ENCODE measurements at regions not wholly inside any gene's neighbourhood (a gene's known extent, or its start where the extent isn't known, plus 50 kb on each side); places are given as distances from the start of the nearest gene placed in this dataset.
"Not testable (repeated sequence)": the region's sequence is repeated elsewhere in the genome, so short reads cannot be mapped to it uniquely, and the experiment has no call there.

- H3K9me3 Mint-ChIP-seq: peaks cover 47% of the 10 kb centered on the region
- TF ChIP-seq CTCF (IDR thresholded peaks at IDR 0.05): no peak
- H3K27ac Mint-ChIP-seq: no peak overlapping the region
- no peak for DNase-seq
- H3K4me1 Mint-ChIP-seq (ENCODE audit: low read depth): no peaks in the 10 kb centered on the region
- no peaks in the 10 kb centered on the region for H3K27me3 Mint-ChIP-seq (ENCODE audit: insufficient read depth)
- H3K4me3 Mint-ChIP-seq: no peak overlapping the region
- H3K36me3 Mint-ChIP-seq (ENCODE audit: low read depth): no peaks in the 10 kb centered on the region; the same call in 1 of the 2 replicates
Observed at GRCh38 chr3:145448436-145448835, 712.5 kb downstream of the PLOD2 start.

GRCh38 chr3:145450018-145450682 lies 710.8 kb downstream of the PLOD2 start:
- no peak overlapping the region for H3K27ac Mint-ChIP-seq
- peaks cover 45% of the 10 kb centered on the region for H3K9me3 Mint-ChIP-seq

GRCh38 chr3:145457825-145458552 lies 703.0 kb downstream of the PLOD2 start:
- TF ChIP-seq CTCF (IDR thresholded peaks at IDR 0.05): no peak
- Mint-ChIP-seq H3K36me3 (ENCODE audit: low read depth) (no peaks in the 10 kb centered on the region), H3K4me1 (ENCODE audit: low read depth) (no peaks in the 10 kb centered on the region), H3K27me3 (ENCODE audit: insufficient read depth) (no peaks in the 10 kb centered on the region), H3K27ac (no peak overlapping the region), H3K9me3 (peaks cover 24% of the 10 kb centered on the region), H3K4me3 (no peak overlapping the region)
- no peak for DNase-seq

More at GRCh38 chr3:145450018-145450682, 710.8 kb downstream of the PLOD2 start:
- no peak for DNase-seq
- no peak overlapping the region for H3K4me3 Mint-ChIP-seq
- H3K36me3 Mint-ChIP-seq (ENCODE audit: low read depth): no peaks in the 10 kb centered on the region; the same call in 1 of the 2 replicates
- TF ChIP-seq CTCF (IDR thresholded peaks at IDR 0.05): no peak
- H3K27me3 Mint-ChIP-seq (ENCODE audit: insufficient read depth): no peaks in the 10 kb centered on the region
- H3K4me1 Mint-ChIP-seq (ENCODE audit: low read depth): no peaks in the 10 kb centered on the region

- H3K27me3 Mint-ChIP-seq (ENCODE audit: insufficient read depth); H3K4me3 Mint-ChIP-seq; DNase-seq: not testable (repeated sequence)
Observed at GRCh38 chr3:145459681-145460080, 701.3 kb downstream of the PLOD2 start.

GRCh38 chr3:145471976-145472375 lies 689.0 kb downstream of the PLOD2 start:
- TF ChIP-seq CTCF (IDR thresholded peaks at IDR 0.05): no peak

More at GRCh38 chr3:145459681-145460080, 701.3 kb downstream of the PLOD2 start:
- not testable (repeated sequence) for H3K4me1 Mint-ChIP-seq (ENCODE audit: low read depth); H3K36me3 Mint-ChIP-seq (ENCODE audit: low read depth); H3K27ac Mint-ChIP-seq
- H3K9me3 Mint-ChIP-seq: peaks cover 13% of the 10 kb centered on the region

GRCh38 chr3:145482735-145483134 lies 678.2 kb downstream of the PLOD2 start:
- H3K9me3 Mint-ChIP-seq: peaks cover 39% of the 10 kb centered on the region
- not testable (repeated sequence) for H3K27ac Mint-ChIP-seq; H3K4me1 Mint-ChIP-seq (ENCODE audit: low read depth); H3K27me3 Mint-ChIP-seq (ENCODE audit: insufficient read depth); DNase-seq; H3K36me3 Mint-ChIP-seq (ENCODE audit: low read depth); H3K4me3 Mint-ChIP-seq

More at GRCh38 chr3:145471976-145472375, 689.0 kb downstream of the PLOD2 start:
- Mint-ChIP-seq H3K27me3 (ENCODE audit: insufficient read depth) (no peaks in the 10 kb centered on the region), H3K4me3 (no peak overlapping the region), H3K36me3 (ENCODE audit: low read depth) (no peaks in the 10 kb centered on the region; the same call in 1 of the 2 replicates), H3K4me1 (ENCODE audit: low read depth) (no peaks in the 10 kb centered on the region), H3K9me3 (peaks cover 32% of the 10 kb centered on the region), H3K27ac (no peak overlapping the region)
- DNase-seq: no peak
